DMS79 (cell line): ENCODE measurements at regions not wholly inside any gene's neighbourhood (a gene's known extent, or its start where the extent isn't known, plus 50 kb on each side); places are given as distances from the start of the nearest gene placed in this dataset.

ENCODE experiments used
- DNase-seq: peaks from one replicate; lab custom pipeline; 2025; lab: John Stamatoyannopoulos, UW

DNA sequence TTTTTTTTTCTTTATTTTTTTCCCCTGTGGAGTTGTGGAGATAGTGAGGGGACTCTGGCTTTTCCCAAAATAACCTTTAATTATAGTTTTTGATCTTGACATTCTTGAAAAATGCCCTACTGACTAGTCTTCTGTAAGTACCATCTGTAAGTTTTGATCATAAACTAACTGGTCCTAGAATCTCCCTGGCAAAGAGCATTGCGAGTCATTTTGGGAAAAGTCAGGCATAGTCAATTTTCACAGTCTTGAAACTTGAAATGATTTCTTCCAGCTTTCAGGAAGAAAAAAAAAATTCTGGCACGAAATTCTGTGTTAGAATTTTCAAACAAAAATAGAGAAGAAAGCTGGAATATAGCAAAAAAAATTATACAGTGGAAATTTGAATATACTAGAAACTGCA, 181.2 kb upstream of the SNX7 start:
- DNase-seq = no peak

DNA sequence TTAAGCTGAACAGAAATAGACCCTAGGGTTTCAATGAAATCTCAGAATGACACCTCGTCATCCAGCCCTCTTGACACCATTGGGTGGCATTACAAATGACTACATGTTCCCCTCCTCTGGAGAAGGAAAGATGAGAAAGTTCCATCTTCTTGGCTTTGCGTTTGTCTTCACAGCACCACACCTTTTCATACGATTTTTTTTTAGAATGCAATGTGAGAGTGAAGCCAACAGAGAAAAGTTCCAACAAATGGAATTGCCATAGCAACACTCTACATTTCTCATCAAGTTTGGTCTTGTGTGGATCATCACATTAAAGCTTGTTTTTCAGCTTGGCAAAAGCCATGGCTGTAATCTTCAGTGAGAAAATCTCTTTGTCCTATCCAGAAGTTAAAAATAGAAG, 183.4 kb upstream of the SNX7 start:
- no peak for DNase-seq

DNA sequence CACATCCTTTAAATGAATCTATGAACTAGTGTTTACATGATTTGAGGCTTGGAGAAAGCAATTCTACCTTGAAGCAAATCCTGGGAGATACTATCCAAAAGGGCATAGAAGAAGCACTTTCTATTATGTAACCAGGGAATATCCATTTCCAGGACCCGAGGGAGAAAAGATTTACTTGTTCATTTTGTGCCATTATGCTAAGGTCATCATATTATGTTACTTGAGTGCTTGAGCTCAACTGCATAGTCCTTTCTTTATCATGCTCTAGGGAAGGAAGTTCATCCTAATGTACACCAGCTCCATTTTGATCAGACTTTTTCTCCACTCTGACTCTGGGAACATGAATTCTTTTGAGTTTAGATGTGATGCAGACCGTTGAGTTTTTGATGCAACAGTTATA, 188.6 kb upstream of the SNX7 start:
- no peak for DNase-seq

- no peak for DNase-seq
Observed at GRCh38 chr1:98471633-98472032, 189.9 kb upstream of the SNX7 start.

- no peak for DNase-seq
Observed at GRCh38 chr1:98468111-98468717, 193.3 kb upstream of the SNX7 start.

DNA sequence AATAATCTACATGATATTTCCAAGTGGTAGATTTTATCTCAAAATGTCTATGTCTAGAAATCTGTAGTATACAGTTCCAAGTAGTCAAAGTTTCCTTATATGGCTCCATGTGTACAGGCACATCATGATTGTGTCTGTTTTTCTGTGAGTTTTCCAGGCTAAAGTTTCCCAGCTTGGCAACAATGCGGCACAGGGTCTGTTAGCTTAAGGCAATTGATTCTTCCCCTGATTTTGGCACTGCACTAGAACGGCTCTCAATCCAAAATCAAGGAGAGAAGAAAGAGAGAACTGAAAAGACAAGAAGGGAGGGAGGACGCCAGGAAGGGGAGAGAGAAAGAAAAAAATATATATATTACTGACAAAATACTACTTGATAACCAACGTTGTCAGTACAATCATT, 193.9 kb upstream of the SNX7 start:
- DNase-seq = no peak

GRCh38 chr1:98467122-98467521, 194.4 kb upstream of the SNX7 start:
- no peak for DNase-seq

DNA sequence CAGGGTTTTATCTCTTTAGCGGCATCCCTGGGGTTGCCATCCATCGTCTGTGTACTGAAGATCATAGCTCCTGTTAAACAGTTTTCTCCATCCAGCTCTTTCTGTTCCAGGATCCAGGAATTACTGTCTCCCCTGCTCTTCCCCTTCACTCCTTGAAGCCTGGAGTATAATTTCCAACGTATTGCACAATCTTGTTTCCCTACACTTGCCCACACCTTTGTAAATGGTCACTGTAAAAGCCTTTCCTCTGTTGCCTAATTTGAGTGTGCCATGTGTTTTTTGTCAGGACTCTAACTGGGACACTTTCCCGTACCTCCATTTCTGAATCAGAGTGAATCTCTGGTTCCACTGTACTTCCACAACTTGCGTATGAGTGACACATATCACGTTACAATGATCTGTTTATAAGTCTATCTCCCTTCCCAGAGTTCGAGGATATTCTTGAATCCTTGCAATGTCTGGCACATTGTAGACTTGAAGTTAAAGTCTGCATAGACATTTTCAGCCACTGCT, 199.6 kb upstream of the SNX7 start:
- no peak for DNase-seq

- no peak for DNase-seq
Observed at GRCh38 chr1:98460136-98460535, 201.4 kb upstream of the SNX7 start.

DNA sequence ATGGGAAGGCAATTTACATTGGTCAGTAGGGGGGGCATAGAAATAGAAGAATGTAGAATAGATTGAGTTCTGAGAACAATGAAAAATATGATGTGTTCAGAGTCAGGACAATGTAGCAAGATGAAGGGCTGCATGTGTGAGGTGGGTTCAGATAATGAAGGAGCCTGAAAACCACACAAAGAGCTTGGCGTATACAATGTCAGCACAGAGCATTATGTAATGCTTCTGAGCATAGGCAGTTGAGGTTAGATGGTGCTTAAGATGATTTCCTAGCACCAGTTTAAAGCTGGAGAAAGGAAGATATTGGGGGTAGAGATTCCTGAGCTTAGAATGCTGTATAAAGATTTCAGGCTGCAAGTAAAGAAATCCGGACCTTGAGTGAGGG, 202.0 kb upstream of the SNX7 start:
- DNase-seq = no peak

- no peak for DNase-seq
Observed at GRCh38 chr1:98458511-98459485, 202.7 kb upstream of the SNX7 start.

DNA sequence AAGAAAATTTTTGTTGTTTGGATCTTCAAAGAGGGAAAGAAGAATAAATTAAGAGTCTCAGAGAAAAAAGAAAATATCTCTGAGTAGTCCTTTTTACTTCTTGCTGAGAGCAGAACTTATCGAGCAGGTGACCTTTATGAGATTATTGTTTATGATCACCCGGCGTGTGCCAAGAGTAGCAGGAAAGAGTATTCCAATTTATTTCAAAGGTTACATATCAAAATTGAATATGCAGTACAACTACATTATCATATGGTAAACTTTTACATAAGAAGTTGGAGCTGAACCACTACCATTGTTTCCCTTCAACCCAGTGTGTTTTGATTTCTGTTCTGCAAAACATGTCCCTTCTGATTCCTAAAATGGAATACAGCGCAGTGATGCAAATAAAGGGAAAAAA, 204.3 kb upstream of the SNX7 start:
- DNase-seq = no peak

DNA sequence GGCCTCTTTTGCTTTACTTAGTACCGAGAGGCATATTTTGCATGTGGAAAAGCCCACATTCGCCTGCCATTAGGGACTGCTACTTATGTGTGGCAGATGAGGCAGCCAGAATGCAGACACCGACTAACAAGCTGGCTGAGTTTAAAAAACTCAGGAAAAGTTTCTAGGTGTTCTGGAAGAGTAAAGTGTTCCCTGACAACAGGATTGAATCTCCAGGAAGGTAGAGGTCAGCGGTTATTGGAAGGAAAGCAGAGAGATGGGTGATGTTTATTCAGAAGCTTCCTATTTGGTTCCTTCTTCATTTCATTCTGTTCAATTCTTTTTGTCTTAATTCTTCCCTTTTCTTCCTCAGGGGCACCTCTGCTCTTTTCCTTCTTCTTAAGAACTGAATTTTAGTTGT, 206.9 kb upstream of the SNX7 start:
- DNase-seq = no peak

DNA sequence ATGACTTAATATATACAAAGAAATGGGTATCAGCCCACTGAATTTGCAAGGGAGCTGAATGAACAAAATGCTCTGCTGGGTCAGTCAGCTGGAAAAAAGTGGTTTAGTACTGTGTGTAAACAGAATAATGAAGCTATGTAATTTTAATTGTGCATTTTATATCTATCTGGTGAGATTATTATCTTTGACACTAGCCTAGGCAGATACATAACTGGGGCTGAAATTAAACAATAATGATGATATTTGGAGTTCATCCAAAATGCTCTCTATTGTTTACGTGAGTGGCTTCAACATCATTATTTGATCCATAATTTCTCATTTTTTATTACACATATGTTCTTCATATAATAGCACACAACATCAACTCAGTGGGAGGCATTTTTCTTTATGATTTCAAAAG, 208.5 kb upstream of the SNX7 start:
- no peak for DNase-seq

DNA sequence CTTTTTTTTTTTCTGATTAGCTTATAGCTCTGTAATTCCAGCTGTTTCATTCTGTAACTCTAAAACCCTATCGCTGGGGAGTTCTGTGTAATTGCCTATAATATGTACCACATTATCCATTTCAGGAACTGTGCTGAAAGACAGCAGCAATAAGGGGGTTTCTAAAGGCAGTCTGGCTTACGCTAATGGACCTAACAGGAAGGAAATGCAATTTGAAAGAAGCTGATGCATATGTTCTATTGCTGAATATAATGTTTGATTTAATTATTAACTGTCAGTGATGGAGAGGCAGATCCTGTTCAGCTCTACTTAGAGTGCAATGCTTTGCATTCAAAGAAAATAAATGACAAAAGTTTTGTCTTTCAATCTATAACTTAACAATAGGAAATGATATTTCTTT, 209.4 kb upstream of the SNX7 start:
- DNase-seq = no peak

- DNase-seq = no peak
Observed at GRCh38 chr1:98441281-98441680, 220.2 kb upstream of the SNX7 start.

- DNase-seq = no peak
Observed at GRCh38 chr1:98439471-98439870, 222.1 kb upstream of the SNX7 start.

GRCh38 chr1:98437540-98437939, 224.0 kb upstream of the SNX7 start:
- DNase-seq = no peak

DNA sequence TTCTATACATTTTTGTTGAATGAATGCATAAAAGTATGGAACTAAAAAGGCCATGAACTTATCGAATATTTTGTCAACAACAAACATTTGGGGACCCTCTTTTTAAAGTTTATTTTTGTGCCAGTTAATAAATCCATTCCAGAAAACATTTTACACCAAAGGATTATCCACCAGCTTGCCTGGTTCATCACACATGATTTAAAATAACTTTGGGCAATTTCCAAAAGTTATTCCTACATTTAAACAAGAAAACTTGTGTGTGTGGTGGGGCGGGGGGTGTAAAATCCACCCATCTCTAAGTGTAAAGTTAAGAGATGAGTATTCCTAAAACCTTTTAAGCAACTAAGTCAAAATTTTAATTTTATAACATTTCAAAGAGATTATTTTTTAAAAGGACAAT, 224.5 kb upstream of the SNX7 start:
- DNase-seq = no peak

DNA sequence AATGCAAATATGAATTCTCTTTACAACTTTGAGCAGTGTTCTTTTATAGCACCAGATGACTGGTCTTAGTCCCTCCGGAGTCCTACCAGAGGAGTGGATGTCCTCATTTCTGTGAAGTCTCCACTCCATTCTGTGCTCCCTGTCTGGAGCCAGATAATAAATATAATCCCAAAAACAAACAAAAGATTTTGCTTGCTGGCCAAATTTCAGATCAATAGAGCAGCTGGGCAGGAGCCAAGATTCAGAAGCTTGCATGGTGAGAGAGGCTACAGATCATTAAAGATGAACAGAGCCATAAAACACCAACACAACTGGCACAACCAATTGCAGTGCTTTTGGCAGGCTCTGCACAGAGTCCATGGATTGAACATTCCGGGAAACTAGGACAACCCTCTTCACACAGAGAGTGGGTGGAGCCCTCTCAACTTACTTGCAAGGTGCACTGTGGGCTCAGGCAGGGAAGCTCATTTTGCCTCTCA, 231.5 kb upstream of the SNX7 start:
- DNase-seq = peak; percentile 84

GRCh38 chr1:98428864-98429263, 232.7 kb upstream of the SNX7 start:
- DNase-seq = no peak

- no peak for DNase-seq
Observed at GRCh38 chr1:98427664-98428063, 233.9 kb upstream of the SNX7 start.

DNA sequence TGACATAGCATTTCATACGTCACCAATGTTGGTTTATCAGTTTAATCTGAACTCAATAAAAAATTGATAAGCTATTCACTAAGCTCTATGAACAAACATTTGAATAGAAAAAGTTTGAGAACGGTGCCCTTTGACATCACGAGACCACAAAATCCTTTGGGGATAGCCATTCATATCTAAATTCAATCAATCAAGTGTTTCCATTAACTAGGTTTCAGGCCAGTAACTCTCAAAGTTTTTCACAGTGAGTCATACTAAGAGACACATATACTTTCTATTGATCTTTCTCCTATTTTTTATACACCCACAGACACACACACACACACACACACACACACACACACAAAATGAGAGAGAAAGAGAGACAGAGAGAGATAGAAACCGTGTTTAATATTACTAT, 235.4 kb upstream of the SNX7 start:
- no peak for DNase-seq
